Trophoblast cell (in vitro differentiated cells and primary cell): ENCODE measurements at regions not wholly inside any gene's neighbourhood (a gene's known extent, or its start where the extent isn't known, plus 50 kb on each side); places are given as distances from the start of the nearest gene placed in this dataset.

ENCODE experiments used
- DNase-seq, 2 donors: peaks; one replicate each; pipeline ENCODE4 v3.0.0-alpha.2; 2016
- H2AFZ ChIP-seq: 2 replicates; pipeline ENCODE4 v1.6.1; 2013; ENCODE audit warnings: low read length, moderate library complexity, mild to moderate bottlenecking; ENCODE audit not compliant: insufficient read depth, poor library complexity
- H2AK5ac ChIP-seq: 2 replicates; pipeline ENCODE4 v1.6.1; 2013; ENCODE audit warnings: mild to moderate bottlenecking, low read length
- H2BK120ac ChIP-seq: 2 replicates; pipeline ENCODE4 v1.6.1; 2013; ENCODE audit warnings: low read length, mild to moderate bottlenecking, moderate library complexity; ENCODE audit not compliant: insufficient read depth, poor library complexity
- H2BK12ac ChIP-seq: 2 replicates; pipeline ENCODE4 v1.6.1; 2013; ENCODE audit warnings: mild to moderate bottlenecking, low read length, moderate library complexity
- H2BK5ac ChIP-seq: 2 replicates; pipeline ENCODE4 v1.6.1; 2013; ENCODE audit warnings: low read length, low read depth, moderate library complexity, mild to moderate bottlenecking; ENCODE audit not compliant: poor library complexity
- H3K14ac ChIP-seq: 2 replicates; pipeline ENCODE4 v1.6.1; 2013; ENCODE audit warnings: mild to moderate bottlenecking, low read length
- H3K18ac ChIP-seq: 2 replicates; pipeline ENCODE4 v1.6.1; 2013; ENCODE audit warnings: mild to moderate bottlenecking, low read length
- H3K23ac ChIP-seq: 2 replicates; pipeline ENCODE4 v1.6.1; 2013; ENCODE audit warnings: low read length
- H3K27ac ChIP-seq: 2 replicates; pipeline ENCODE4 v1.5.1; 2013; ENCODE audit warnings: low read depth, mild to moderate bottlenecking, inconsistent platforms, low read length, moderate library complexity
- H3K27me3 ChIP-seq: 2 replicates; pipeline ENCODE4 v1.6.1; 2013; ENCODE audit warnings: inconsistent platforms, mild to moderate bottlenecking, low read length, moderate library complexity; ENCODE audit not compliant: insufficient read depth
- H3K36me3 ChIP-seq, 2 experiments: 1 replicate in 1 of 2; 2 replicates in 1 of 2; pipeline ENCODE4 v1.6.1; 2013; ENCODE audit warnings: low read length in 2 of 2, mild to moderate bottlenecking in 2 of 2, moderate library complexity in 1 of 2; ENCODE audit not compliant: insufficient read depth in 2 of 2, control insufficient read depth in 1 of 2
- H3K4ac ChIP-seq: 2 replicates; pipeline ENCODE4 v1.6.1; 2013; ENCODE audit warnings: low read depth, mild to moderate bottlenecking, low read length, moderate library complexity
- H3K4me1 ChIP-seq, 2 experiments: 1 replicate in 1 of 2; 2 replicates in 1 of 2; pipeline ENCODE4 v1.6.1; 2013; ENCODE audit warnings: low read length in 2 of 2, mild to moderate bottlenecking in 2 of 2, moderate library complexity in 1 of 2; ENCODE audit not compliant: insufficient read depth in 2 of 2, control insufficient read depth in 1 of 2
- H3K4me2 ChIP-seq: 2 replicates; pipeline ENCODE4 v1.6.1; 2013; ENCODE audit warnings: inconsistent platforms, mild to moderate bottlenecking, low read length, moderate library complexity
- H3K4me3 ChIP-seq: 2 replicates; pipeline ENCODE4 v1.5.1; 2013; ENCODE audit warnings: mild to moderate bottlenecking, low read depth, low read length, inconsistent platforms
- H3K79me1 ChIP-seq: one replicate; pipeline ENCODE4 v1.6.1; 2013; ENCODE audit warnings: low read length
- H3K79me2 ChIP-seq: 2 replicates; pipeline ENCODE4 v1.6.1; 2013; ENCODE audit warnings: low read length, mild to moderate bottlenecking; ENCODE audit not compliant: control insufficient read depth, insufficient read depth, poor library complexity
- H3K9ac ChIP-seq: 2 replicates; pipeline ENCODE4 v1.6.1; 2013; ENCODE audit warnings: mild to moderate bottlenecking, low read length
- H3K9me3 ChIP-seq: 2 replicates; pipeline ENCODE4 v1.6.1; 2013; ENCODE audit warnings: low read depth, mild to moderate bottlenecking, control low read depth, inconsistent platforms, low read length; ENCODE audit not compliant: insufficient read depth
- H4K12ac ChIP-seq: 2 replicates; pipeline ENCODE4 v1.6.1; 2013; ENCODE audit warnings: low read depth, mild to moderate bottlenecking, low read length, moderate library complexity
- H4K8ac ChIP-seq: 2 replicates; pipeline ENCODE4 v1.6.1; 2013; ENCODE audit warnings: low read depth, mild to moderate bottlenecking, low read length, moderate library complexity
- H4K91ac ChIP-seq: one replicate; pipeline ENCODE4 v1.6.1; 2013; ENCODE audit warnings: low read depth, mild to moderate bottlenecking, low read length, moderate library complexity
- WGBS: extraction: QIAGEN DNeasy Blood & Tissue Kit; methylation state at CpG from one replicate; pipeline ENCODE4 v1.1.7; 2013; ENCODE audit warnings: missing lambda C conversion rate; ENCODE audit not compliant: insufficient read length, insufficient coverage; ENCODE audit errors: extremely low coverage; 5-methylcytosine and 5-hydroxymethylcytosine counted together

GRCh38 chr16:64542152-64542551, 579.7 kb downstream of the CDH11 start:
- H4K12ac ChIP-seq = no peak overlapping the region
- no peaks in the 10 kb centered on the region for H3K79me1 ChIP-seq
- H3K4ac ChIP-seq = no peak overlapping the region
- no peak overlapping the region for H4K8ac ChIP-seq
- no peak overlapping the region for H3K4me2 ChIP-seq
- no peak overlapping the region for H3K27ac ChIP-seq
- no CpG with 5 or more reads among the region's 2 CpGs for WGBS
- H2AK5ac ChIP-seq = no peak overlapping the region
- no peaks in the 10 kb centered on the region for H3K27me3 ChIP-seq
- H2BK5ac ChIP-seq = no peak overlapping the region
- no peak overlapping the region for H3K14ac ChIP-seq
- H3K23ac ChIP-seq = no peak overlapping the region
- H3K36me3 ChIP-seq = no peaks in the 10 kb centered on the region
- no peak overlapping the region for H2AFZ ChIP-seq
- H2BK12ac ChIP-seq = no peak overlapping the region
- H4K91ac ChIP-seq = no peak overlapping the region
- DNase-seq = no peak
- H3K4me3 ChIP-seq = no peak overlapping the region
- H3K79me2 ChIP-seq = no peaks in the 10 kb centered on the region
- H3K4me1 ChIP-seq = peaks cover 0 to 2% of the 10 kb centered on the region in 2 experiments
- no peaks in the 10 kb centered on the region for H3K9me3 ChIP-seq
- no peak overlapping the region for H3K18ac ChIP-seq
- H3K9ac ChIP-seq = no peak overlapping the region
- no peak overlapping the region for H2BK120ac ChIP-seq

GRCh38 chr16:64541621-64542020, 580.2 kb downstream of the CDH11 start:
- no peak overlapping the region for H2BK120ac ChIP-seq
- no peak for DNase-seq
- no peak overlapping the region for H3K4ac ChIP-seq
- H3K23ac ChIP-seq = no peak overlapping the region
- no peak overlapping the region for H3K14ac ChIP-seq
- H3K4me2 ChIP-seq = no peak overlapping the region
- H3K36me3 ChIP-seq = no peaks in the 10 kb centered on the region
- H3K79me1 ChIP-seq = no peaks in the 10 kb centered on the region
- peaks cover 0 to 2% of the 10 kb centered on the region in 2 experiments for H3K4me1 ChIP-seq
- no peaks in the 10 kb centered on the region for H3K9me3 ChIP-seq
- no peak overlapping the region for H2AFZ ChIP-seq
- no peak overlapping the region for H2BK5ac ChIP-seq
- no peak overlapping the region for H2AK5ac ChIP-seq
- no peaks in the 10 kb centered on the region for H3K79me2 ChIP-seq
- no peak overlapping the region for H4K8ac ChIP-seq
- WGBS = no CpG with 5 or more reads among the region's 2 CpGs
- H3K18ac ChIP-seq = no peak overlapping the region
- no peak overlapping the region for H4K12ac ChIP-seq
- H3K9ac ChIP-seq = no peak overlapping the region
- no peak overlapping the region for H3K4me3 ChIP-seq
- no peaks in the 10 kb centered on the region for H3K27me3 ChIP-seq
- no peak overlapping the region for H4K91ac ChIP-seq
- H3K27ac ChIP-seq = no peak overlapping the region
- H2BK12ac ChIP-seq = no peak overlapping the region

- no peaks in the 10 kb centered on the region for H3K79me2 ChIP-seq
- peaks cover 0 to under 1% of the 10 kb centered on the region in 2 experiments for H3K4me1 ChIP-seq
- H3K18ac ChIP-seq = no peak overlapping the region
- DNase-seq = no peak
- H2AFZ ChIP-seq = no peak overlapping the region
- H3K4ac ChIP-seq = no peak overlapping the region
- no peak overlapping the region for H4K12ac ChIP-seq
- no peak overlapping the region for H3K9ac ChIP-seq
- H2BK12ac ChIP-seq = no peak overlapping the region
- H3K4me2 ChIP-seq = no peak overlapping the region
- no peak overlapping the region for H3K27ac ChIP-seq
- H4K8ac ChIP-seq = no peak overlapping the region
- H2AK5ac ChIP-seq = no peak overlapping the region
- H2BK120ac ChIP-seq = no peak overlapping the region
- no peak overlapping the region for H4K91ac ChIP-seq
- H3K9me3 ChIP-seq = no peaks in the 10 kb centered on the region
- no peak overlapping the region for H3K14ac ChIP-seq
- no CpG with 5 or more reads among the region's 3 CpGs for WGBS
- no peaks in the 10 kb centered on the region for H3K27me3 ChIP-seq
- no peaks in the 10 kb centered on the region for H3K79me1 ChIP-seq
- no peak overlapping the region for H3K4me3 ChIP-seq
- H3K23ac ChIP-seq = no peak overlapping the region
- no peaks in the 10 kb centered on the region for H3K36me3 ChIP-seq
- H2BK5ac ChIP-seq = no peak overlapping the region
Measured at GRCh38 chr16:64540434-64540833, 581.4 kb downstream of the CDH11 start.

DNA sequence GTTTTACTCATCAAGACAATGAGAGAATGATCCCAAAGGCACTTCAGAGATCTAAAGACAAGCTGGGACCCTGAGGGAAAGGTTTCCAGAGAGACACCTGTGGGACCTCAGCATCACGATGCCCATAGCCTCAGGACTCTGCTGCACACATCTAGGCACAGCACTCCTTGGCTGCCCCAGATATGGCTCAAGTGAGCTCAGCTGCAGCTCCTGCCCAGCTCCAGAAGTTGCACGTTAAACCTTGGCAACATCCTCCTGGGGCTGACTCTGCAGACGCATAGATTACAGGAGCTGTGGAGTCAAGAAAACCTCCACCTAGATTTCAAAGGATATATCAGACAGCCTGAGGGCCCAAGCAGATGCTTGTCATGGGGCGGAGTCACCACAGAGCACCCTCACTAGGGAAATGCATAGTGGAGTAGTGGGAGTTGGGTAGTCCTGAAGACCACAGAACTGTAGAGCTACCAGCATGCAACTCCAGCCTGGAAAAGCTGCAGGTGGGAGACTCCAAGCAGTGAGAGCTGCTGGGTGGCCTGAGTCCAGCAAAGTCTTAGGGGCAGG, 582.0 kb downstream of the CDH11 start:
- no peaks in the 10 kb centered on the region for H3K27me3 ChIP-seq
- H3K9ac ChIP-seq = no peak overlapping the region
- H2BK5ac ChIP-seq = no peak overlapping the region
- H2AFZ ChIP-seq = no peak overlapping the region
- WGBS = no CpG with 5 or more reads among the region's 4 CpGs
- H3K23ac ChIP-seq = no peak overlapping the region
- H3K4me2 ChIP-seq = no peak overlapping the region
- no peak overlapping the region for H3K18ac ChIP-seq
- H3K79me2 ChIP-seq = no peaks in the 10 kb centered on the region
- no peak overlapping the region for H4K8ac ChIP-seq
- H3K79me1 ChIP-seq = no peaks in the 10 kb centered on the region
- no peaks in the 10 kb centered on the region for H3K9me3 ChIP-seq
- no peak overlapping the region for H3K14ac ChIP-seq
- H3K4ac ChIP-seq = no peak overlapping the region
- no peak overlapping the region for H4K12ac ChIP-seq
- DNase-seq = no peak
- no peak overlapping the region for H4K91ac ChIP-seq
- no peak overlapping the region for H2BK120ac ChIP-seq
- H2AK5ac ChIP-seq = no peak overlapping the region
- H3K4me1 ChIP-seq = no peaks in the 10 kb centered on the region
- H3K36me3 ChIP-seq = no peaks in the 10 kb centered on the region
- H2BK12ac ChIP-seq = no peak overlapping the region
- H3K4me3 ChIP-seq = no peak overlapping the region
- no peak overlapping the region for H3K27ac ChIP-seq
